HG02981 (cell line): ENCODE measurements at regions not wholly inside any gene's neighbourhood (a gene's known extent, or its start where the extent isn't known, plus 50 kb on each side); places are given as distances from the start of the nearest gene placed in this dataset.
"Not testable (repeated sequence)": the region's sequence is repeated elsewhere in the genome, so short reads cannot be mapped to it uniquely, and the experiment has no call there.

Experiments used
- ATAC-seq: cut with Tn5 transposase; IDR thresholded peaks from one replicate; pipeline ENCODE4 v1.9.1; 2021; ENCODE audit warnings: mild to moderate bottlenecking, moderate library complexity; ENCODE audit not compliant: unreplicated experiment

DNA sequence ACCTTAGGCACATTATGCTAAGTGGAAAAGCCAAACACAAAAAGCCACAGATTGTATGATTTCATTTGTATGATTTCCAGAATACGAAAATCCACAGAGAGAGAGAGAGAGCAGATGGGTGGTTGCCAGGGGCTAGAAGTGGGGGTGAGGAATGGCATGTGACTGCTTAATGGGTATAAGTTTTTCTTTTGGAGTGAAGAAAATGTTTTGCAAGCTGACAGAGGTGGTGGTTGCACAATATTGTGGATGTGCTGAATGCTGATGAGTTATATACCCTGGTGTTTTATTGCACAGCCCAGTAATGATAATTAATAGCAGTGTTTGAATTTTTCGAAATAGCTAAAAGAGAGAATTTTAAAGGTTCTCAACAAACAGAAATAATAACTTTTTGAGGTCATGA, 386.1 kb upstream of the HS3ST1 start:
- ATAC-seq = no peak

- ATAC-seq = no peak
These were observed 385.3 kb upstream of the HS3ST1 start for GRCh38 chr4:11813951-11814446.

- not testable (repeated sequence) for ATAC-seq
These were observed 382.8 kb upstream of the HS3ST1 start for GRCh38 chr4:11811521-11811920.

- peak; percentile 37 for ATAC-seq
These were observed 377.1 kb upstream of the HS3ST1 start for GRCh38 chr4:11805842-11806241.

GRCh38 chr4:11801466-11802446, 373.1 kb upstream of the HS3ST1 start:
- peak; percentile 99 for ATAC-seq

- no peak for ATAC-seq
These were observed 370.5 kb upstream of the HS3ST1 start for GRCh38 chr4:11799196-11799595.

- no peak for ATAC-seq
These were observed 363.1 kb upstream of the HS3ST1 start for GRCh38 chr4:11791797-11792196.

- ATAC-seq = no peak
These were observed 361.5 kb upstream of the HS3ST1 start for GRCh38 chr4:11790230-11790629.

- ATAC-seq = no peak
These were observed 354.9 kb upstream of the HS3ST1 start for GRCh38 chr4:11783588-11783987.

- no peak for ATAC-seq
These were observed 354.2 kb upstream of the HS3ST1 start for GRCh38 chr4:11782859-11783258.

- no peak for ATAC-seq
These were observed 348.8 kb upstream of the HS3ST1 start for GRCh38 chr4:11777447-11777846.

- no peak for ATAC-seq
These were observed 345.7 kb upstream of the HS3ST1 start for GRCh38 chr4:11774346-11774745.

DNA sequence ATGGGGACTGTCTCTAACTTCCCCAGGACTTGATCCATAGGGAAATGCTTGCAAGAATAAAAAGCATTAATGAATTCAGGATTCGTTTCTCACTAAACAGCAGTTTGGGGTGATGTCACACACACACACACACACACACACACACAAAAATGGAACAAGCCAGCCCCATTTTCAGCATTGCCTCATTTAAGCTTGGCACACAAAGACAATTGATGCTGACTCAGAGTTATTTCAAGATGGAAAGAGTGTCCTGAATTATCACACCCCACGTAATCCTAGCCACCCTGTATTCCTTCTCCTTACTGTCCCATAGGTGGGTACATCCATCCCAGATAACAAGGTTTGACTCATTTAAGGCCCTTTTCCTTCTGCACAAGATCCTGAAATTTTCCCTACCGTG, 345.1 kb upstream of the HS3ST1 start:
- ATAC-seq = no peak

GRCh38 chr4:11769434-11769833, 340.7 kb upstream of the HS3ST1 start:
- no peak for ATAC-seq

DNA sequence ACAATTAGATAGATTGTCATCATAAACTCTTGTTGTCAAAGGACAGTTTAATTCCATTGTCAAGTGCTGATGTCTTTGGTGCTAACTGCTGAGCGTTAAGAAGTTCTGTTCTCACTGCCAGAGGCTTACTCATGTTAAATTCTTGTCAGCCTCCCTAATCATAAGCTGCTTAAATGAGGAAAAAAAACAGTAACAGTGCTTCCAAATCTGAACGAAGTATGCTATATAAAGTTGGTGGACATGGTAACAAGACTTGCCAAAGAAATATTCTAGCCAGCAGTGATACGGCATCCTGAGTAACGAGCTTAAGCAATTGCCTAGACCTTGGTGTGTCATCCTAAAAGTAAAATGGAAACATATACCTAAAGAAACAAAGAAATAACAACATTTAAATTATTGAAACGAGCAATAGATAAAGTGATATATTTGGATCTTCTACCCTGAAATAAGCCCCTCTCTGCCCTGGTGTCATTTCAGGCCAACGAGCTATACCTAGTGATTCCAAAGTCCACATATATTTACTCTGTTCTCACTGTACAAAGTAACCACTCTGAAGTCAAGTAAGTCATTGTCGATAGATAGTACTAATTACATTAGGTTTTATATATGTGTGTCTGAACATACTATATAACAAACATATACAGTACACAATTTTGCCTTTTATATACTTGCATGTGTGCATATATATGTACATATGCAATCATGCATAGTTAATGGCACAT, 339.7 kb upstream of the HS3ST1 start:
- ATAC-seq = no peak

- peak; percentile 80 for ATAC-seq
These were observed 337.3 kb upstream of the HS3ST1 start for GRCh38 chr4:11765849-11766453.

GRCh38 chr4:11748164-11748872, 319.6 kb upstream of the HS3ST1 start:
- ATAC-seq = no peak

DNA sequence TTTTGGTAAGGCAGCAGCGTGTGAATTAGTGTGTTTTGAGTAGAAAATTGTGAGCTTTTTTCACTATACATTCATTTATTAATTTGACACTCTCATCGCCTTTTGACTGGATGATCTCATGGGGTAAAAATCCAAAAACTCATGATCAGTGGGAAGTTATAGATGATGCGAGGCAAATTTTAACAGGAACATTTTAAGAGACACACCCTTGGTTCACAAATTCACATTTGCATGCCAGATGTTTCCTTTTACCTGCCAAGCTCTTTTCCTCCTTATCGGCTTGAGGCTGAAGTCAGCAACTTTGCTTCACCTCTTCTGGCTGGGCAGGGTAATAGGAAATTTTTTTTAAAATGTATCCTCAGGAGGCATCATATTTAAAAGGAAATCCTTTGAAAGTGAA, 318.0 kb upstream of the HS3ST1 start:
- ATAC-seq = no peak

DNA sequence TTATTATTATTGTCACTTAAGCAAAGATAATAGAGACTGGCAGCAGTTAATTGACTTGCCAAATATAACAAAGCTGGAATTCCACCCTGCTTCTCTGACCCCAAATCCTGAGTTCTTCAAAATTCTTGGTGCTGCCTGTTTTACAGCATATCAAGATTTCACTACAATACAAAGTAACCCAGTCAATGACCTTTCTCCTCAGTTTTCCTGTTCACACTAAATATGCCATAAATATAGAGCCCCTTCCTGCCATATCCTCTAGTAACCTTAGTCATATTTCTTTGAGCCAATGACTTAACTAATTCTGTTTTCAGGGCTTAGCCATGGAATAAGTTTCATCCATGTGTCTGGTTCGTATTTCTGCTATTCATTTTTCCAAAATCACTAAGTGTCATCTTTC, 315.3 kb upstream of the HS3ST1 start:
- ATAC-seq = no peak

- no peak for ATAC-seq
These were observed 314.5 kb upstream of the HS3ST1 start for GRCh38 chr4:11743236-11743635.

DNA sequence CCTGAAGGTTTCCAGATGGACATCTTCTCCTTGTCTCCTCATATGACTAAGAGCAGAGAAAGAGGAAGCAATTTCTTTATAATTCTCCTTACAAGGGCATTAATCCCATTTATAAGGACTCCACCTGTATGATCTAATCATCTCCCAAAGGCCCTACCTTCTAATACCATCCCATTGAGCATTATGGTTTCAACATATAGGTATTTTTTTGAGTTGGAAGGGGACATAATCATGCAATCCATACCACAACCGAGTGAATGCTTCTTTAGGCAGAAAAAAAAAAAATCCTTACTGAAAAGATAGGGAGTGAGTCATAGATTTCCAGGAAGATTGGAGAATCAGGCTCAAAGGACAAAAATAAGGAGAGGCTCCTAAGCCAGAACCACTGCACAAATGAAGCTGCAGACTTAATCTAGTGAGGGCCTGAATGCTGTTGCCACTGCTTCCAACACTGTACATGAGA, 312.5 kb upstream of the HS3ST1 start:
- ATAC-seq = no peak
